Hepatocyte (in vitro differentiated cells): ENCODE measurements at regions not wholly inside any gene's neighbourhood (a gene's known extent, or its start where the extent isn't known, plus 50 kb on each side); places are given as distances from the start of the nearest gene placed in this dataset.

Source experiments
- DNase-seq: peaks from one replicate; pipeline ENCODE4 v3.0.0-alpha.2; 2016; ENCODE audit warnings: low spot score
- H2AFZ ChIP-seq: fragments of 200-600 bp; sonication (generic); 2 replicates; pipeline ENCODE4 v1.6.0; 2016; ENCODE audit warnings: antibody characterized with exemption, mild to moderate bottlenecking
- H3K27ac ChIP-seq: fragments of 200-600 bp; sonication (generic); 2 replicates; pipeline ENCODE4 v1.5.1; 2016; ENCODE audit warnings: mild to moderate bottlenecking
- H3K27me3 ChIP-seq: fragments of 200-600 bp; sonication (generic); 2 replicates; pipeline ENCODE4 v1.6.1; 2016
- H3K36me3 ChIP-seq: fragments of 200-600 bp; sonication (generic); replicated peaks from 2 replicates; pipeline ENCODE4 v1.5.1; 2016; ENCODE audit warnings: low read depth; ENCODE audit not compliant: insufficient read depth
- H3K4me1 ChIP-seq: fragments of 200-600 bp; sonication (generic); 2 replicates; pipeline ENCODE4 v1.5.1; 2016; ENCODE audit warnings: mild to moderate bottlenecking, moderate library complexity; ENCODE audit not compliant: insufficient read depth
- H3K4me2 ChIP-seq: fragments of 200-600 bp; sonication (generic); 2 replicates; pipeline ENCODE4 v1.6.0; 2016
- H3K4me3 ChIP-seq: fragments of 200-600 bp; sonication (generic); 2 replicates; pipeline ENCODE4 v1.5.1; 2016; ENCODE audit warnings: mild to moderate bottlenecking
- H3K79me2 ChIP-seq: fragments of 200-600 bp; sonication (generic); 2 replicates; pipeline ENCODE4 v1.6.0; 2017; ENCODE audit warnings: mild to moderate bottlenecking
- H3K9me2 ChIP-seq: fragments of 200-600 bp; sonication (generic); replicated peaks from 2 replicates; pipeline ENCODE4 v1.6.0; 2017; ENCODE audit warnings: mild to moderate bottlenecking; ENCODE audit not compliant: insufficient read depth
- H3K9me3 ChIP-seq: fragments of 200-600 bp; sonication (generic); 2 replicates; pipeline ENCODE4 v1.5.1; 2016; ENCODE audit warnings: low read depth, mild to moderate bottlenecking
- H4K20me1 ChIP-seq: fragments of 200-600 bp; sonication (generic); 2 replicates; pipeline ENCODE4 v1.6.0; 2016; ENCODE audit warnings: mild to moderate bottlenecking; ENCODE audit not compliant: insufficient read depth, poor library complexity, severe bottlenecking
- EZH2 ChIP-seq: fragments of 200-600 bp; sonication (generic); IDR thresholded peaks from 2 replicates; pipeline ENCODE4 v1.6.1; 2016; ENCODE audit warnings: antibody characterized with exemption, mild to moderate bottlenecking, borderline replicate concordance
- EZH2phosphoT487 ChIP-seq: fragments of 200-600 bp; sonication (generic); IDR thresholded peaks from one replicate; pipeline ENCODE4 v1.6.1; 2018; ENCODE audit warnings: antibody characterized with exemption, mild to moderate bottlenecking, low read depth, moderate library complexity; ENCODE audit not compliant: unreplicated experiment, severe bottlenecking
- WGBS: methylation state at CpG from one replicate; pipeline ENCODE4 v1.1.6; 2016; ENCODE audit warnings: low lambda C conversion rate; ENCODE audit errors: missing lambda C conversion rate; 5-methylcytosine and 5-hydroxymethylcytosine counted together
- TF ChIP-seq, protein P1 (sequence below): fragments of 200-600 bp; sonication (generic); IDR thresholded peaks from 2 replicates; pipeline ENCODE4 v1.5.1; 2016; ENCODE audit warnings: antibody characterized with exemption, mild to moderate bottlenecking; ENCODE audit not compliant: poor library complexity

DNA sequence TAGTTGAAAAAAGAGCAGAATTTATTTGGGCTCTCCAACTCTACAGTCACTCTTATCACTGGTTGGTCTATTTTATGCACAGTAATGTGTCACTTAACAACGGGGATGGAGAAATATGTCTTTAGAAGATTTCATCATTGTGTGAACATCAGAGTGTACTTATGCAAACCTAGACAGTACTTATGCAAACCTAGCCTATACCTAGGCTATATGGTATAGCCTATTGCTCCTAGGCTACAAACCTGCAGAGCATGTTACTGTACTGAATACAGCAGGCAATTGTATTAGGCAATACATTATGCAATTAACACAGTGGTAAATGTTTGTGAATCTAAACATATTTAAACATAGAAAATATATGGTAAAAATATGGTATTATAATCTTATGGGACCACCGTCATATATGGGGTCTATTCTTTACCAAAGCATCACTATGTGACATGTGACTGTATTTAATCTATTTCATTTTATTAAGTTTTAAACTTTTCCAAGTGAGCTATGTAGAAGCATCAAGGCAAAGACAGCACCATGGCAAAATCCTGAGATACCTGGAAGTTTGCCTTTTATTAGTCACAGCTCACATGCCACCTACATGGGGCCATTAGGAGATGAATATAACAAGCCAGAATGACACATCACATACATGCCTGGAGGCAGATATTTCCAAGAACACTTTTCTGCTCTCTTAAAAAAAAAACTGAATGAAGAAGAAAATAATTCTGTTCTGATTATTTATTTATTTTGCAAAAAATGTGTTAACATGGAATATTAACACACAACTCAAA, 537.4 kb downstream of the TUSC7 start:
- no peaks in the 10 kb centered on the region for H3K4me1 ChIP-seq
- no peak overlapping the region for H3K4me3 ChIP-seq
- no peaks in the 10 kb centered on the region for H3K79me2 ChIP-seq
- no peaks in the 10 kb centered on the region for H3K9me3 ChIP-seq
- H3K27me3 ChIP-seq: no peaks in the 10 kb centered on the region
- H3K36me3 ChIP-seq: no peaks in the 10 kb centered on the region
- no peak overlapping the region for H2AFZ ChIP-seq
- no peak overlapping the region for H3K4me2 ChIP-seq
- DNase-seq: no peak
- TF ChIP-seq EZH2phosphoT487: no peak
- TF ChIP-seq, protein P1, sequence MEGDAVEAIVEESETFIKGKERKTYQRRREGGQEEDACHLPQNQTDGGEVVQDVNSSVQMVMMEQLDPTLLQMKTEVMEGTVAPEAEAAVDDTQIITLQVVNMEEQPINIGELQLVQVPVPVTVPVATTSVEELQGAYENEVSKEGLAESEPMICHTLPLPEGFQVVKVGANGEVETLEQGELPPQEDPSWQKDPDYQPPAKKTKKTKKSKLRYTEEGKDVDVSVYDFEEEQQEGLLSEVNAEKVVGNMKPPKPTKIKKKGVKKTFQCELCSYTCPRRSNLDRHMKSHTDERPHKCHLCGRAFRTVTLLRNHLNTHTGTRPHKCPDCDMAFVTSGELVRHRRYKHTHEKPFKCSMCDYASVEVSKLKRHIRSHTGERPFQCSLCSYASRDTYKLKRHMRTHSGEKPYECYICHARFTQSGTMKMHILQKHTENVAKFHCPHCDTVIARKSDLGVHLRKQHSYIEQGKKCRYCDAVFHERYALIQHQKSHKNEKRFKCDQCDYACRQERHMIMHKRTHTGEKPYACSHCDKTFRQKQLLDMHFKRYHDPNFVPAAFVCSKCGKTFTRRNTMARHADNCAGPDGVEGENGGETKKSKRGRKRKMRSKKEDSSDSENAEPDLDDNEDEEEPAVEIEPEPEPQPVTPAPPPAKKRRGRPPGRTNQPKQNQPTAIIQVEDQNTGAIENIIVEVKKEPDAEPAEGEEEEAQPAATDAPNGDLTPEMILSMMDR: no peak
- TF ChIP-seq EZH2: no peak
- no peaks in the 10 kb centered on the region for H3K9me2 ChIP-seq
- no peaks in the 10 kb centered on the region for H4K20me1 ChIP-seq
- no peak overlapping the region for H3K27ac ChIP-seq
- 66% methylated on average over 2 of the region's 2 CpGs for WGBS

DNA sequence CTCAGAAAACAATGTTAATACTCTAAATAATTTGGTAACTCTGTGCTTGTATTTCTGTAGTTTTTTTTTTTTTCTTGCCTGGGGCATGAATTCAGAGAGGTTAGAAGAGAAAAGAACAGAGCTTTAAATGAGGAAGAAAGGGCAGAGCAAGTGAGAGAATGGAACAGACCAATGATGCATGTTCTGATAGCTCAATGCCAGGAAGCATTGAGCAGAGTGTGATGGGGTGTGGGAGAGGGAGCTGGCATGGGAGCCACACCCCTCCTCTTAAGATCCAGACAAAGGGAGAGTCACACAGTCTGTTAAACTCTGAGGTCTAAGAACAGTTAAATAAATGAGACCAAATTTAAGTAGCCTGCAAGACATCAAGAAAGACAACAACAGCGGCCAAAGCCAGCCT, 538.6 kb downstream of the TUSC7 start:
- no peaks in the 10 kb centered on the region for H3K9me2 ChIP-seq
- no peak overlapping the region for H2AFZ ChIP-seq
- no peaks in the 10 kb centered on the region for H3K4me1 ChIP-seq
- 82% methylated on average over 1 of the region's 1 CpG for WGBS
- no peak overlapping the region for H3K27ac ChIP-seq
- no peaks in the 10 kb centered on the region for H4K20me1 ChIP-seq
- no peak overlapping the region for H3K4me3 ChIP-seq
- H3K4me2 ChIP-seq: no peak overlapping the region
- TF ChIP-seq, protein P1: no peak
- TF ChIP-seq EZH2phosphoT487: no peak
- no peak for TF ChIP-seq EZH2
- DNase-seq: no peak
- no peaks in the 10 kb centered on the region for H3K79me2 ChIP-seq
- no peaks in the 10 kb centered on the region for H3K36me3 ChIP-seq
- H3K9me3 ChIP-seq: no peaks in the 10 kb centered on the region
- no peaks in the 10 kb centered on the region for H3K27me3 ChIP-seq

DNA sequence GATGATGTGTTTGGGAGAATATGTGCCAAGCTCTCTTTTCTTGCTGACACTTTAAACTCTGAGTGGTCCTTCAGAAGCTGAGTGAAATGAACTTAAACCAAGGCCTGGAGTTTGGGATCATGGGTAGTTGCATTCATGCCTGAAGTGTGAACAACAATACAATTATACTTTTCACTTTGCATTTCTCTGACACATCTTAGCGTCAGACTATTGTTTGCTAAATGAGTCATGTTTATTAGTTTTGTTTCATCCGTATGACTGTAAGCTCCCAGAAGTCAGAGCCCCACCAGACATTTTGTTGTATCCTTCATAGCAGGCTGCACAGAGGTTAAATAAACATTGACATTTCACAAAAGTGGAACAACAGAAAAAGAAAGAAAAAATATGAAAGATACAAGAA, 542.6 kb downstream of the TUSC7 start:
- no peaks in the 10 kb centered on the region for H3K9me3 ChIP-seq
- peak; percentile 10 for DNase-seq
- peak overlapping the region; percentile 14 for H3K27ac ChIP-seq
- no peaks in the 10 kb centered on the region for H3K27me3 ChIP-seq
- no peaks in the 10 kb centered on the region for H3K9me2 ChIP-seq
- TF ChIP-seq, protein P1: no peak
- TF ChIP-seq EZH2phosphoT487: no peak
- TF ChIP-seq EZH2: no peak
- H3K79me2 ChIP-seq: no peaks in the 10 kb centered on the region
- no peak overlapping the region for H2AFZ ChIP-seq
- WGBS: 42% methylated on average over 2 of the region's 2 CpGs
- H3K36me3 ChIP-seq: no peaks in the 10 kb centered on the region
- no peaks in the 10 kb centered on the region for H4K20me1 ChIP-seq
- no peaks in the 10 kb centered on the region for H3K4me1 ChIP-seq
- no peak overlapping the region for H3K4me3 ChIP-seq
- no peak overlapping the region for H3K4me2 ChIP-seq

DNA sequence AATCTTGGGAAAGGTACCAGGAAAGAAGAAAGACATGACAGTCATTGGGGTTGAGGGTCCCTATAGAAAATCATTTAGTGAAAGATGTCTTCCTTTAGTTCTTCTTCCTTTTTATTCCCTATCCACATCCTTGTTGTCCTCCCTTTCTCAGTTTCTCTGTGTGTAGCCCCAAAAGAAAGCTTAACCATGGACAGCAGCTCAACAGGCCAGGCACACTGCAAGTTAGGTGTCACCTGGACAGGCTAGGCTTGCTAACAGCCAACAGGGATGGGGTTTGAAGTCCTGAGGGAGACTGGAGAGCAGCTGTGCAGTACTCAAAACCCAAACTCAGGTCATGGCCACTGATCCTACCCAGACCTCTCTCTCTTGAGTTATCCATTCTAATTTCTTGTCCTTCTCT, 543.1 kb downstream of the TUSC7 start:
- H3K27me3 ChIP-seq: no peaks in the 10 kb centered on the region
- no peaks in the 10 kb centered on the region for H4K20me1 ChIP-seq
- H3K4me1 ChIP-seq: no peaks in the 10 kb centered on the region
- H3K79me2 ChIP-seq: no peaks in the 10 kb centered on the region
- no peaks in the 10 kb centered on the region for H3K9me2 ChIP-seq
- TF ChIP-seq EZH2phosphoT487: no peak
- no peak for TF ChIP-seq EZH2
- TF ChIP-seq, protein P1: no peak
- no peaks in the 10 kb centered on the region for H3K9me3 ChIP-seq
- no peak overlapping the region for H3K4me3 ChIP-seq
- no peaks in the 10 kb centered on the region for H3K36me3 ChIP-seq
- H2AFZ ChIP-seq: no peak overlapping the region
- no peak overlapping the region for H3K27ac ChIP-seq
- no peak for DNase-seq
- no peak overlapping the region for H3K4me2 ChIP-seq
